GM12873 (cell line): ENCODE measurements at regions not wholly inside any gene's neighbourhood (a gene's known extent, or its start where the extent isn't known, plus 50 kb on each side); places are given as distances from the start of the nearest gene placed in this dataset.

Experiments
- TF ChIP-seq, protein P1 (sequence below): IDR thresholded peaks from 2 replicates; pipeline ENCODE4 v1.5.1; 2012; ENCODE audit warnings: low read depth, mild to moderate bottlenecking, moderate library complexity, low read length, control low read depth; ENCODE audit not compliant: insufficient read depth; ENCODE audit errors: missing control alignments

DNA sequence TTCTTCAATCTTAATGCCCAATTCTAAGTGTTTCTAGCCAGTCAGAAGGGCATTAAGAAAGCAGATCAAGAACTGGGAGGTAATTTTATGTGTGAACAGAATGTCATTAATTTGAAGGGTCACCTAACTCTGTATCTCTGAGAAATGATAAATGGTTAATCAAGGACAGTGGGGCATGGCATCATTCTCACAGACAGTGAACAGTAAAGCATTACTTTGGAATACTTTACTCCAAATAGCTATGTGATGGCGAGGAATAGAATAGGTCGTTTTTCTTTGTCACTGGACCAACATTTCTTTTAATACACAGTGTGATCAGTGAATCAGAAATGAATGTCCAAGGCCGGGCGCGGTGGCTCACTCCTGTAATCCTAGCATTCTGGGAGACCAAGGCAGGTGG lies 166.1 kb upstream of the KRR1 start:
- TF ChIP-seq, protein P1, sequence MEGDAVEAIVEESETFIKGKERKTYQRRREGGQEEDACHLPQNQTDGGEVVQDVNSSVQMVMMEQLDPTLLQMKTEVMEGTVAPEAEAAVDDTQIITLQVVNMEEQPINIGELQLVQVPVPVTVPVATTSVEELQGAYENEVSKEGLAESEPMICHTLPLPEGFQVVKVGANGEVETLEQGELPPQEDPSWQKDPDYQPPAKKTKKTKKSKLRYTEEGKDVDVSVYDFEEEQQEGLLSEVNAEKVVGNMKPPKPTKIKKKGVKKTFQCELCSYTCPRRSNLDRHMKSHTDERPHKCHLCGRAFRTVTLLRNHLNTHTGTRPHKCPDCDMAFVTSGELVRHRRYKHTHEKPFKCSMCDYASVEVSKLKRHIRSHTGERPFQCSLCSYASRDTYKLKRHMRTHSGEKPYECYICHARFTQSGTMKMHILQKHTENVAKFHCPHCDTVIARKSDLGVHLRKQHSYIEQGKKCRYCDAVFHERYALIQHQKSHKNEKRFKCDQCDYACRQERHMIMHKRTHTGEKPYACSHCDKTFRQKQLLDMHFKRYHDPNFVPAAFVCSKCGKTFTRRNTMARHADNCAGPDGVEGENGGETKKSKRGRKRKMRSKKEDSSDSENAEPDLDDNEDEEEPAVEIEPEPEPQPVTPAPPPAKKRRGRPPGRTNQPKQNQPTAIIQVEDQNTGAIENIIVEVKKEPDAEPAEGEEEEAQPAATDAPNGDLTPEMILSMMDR = no peak

DNA sequence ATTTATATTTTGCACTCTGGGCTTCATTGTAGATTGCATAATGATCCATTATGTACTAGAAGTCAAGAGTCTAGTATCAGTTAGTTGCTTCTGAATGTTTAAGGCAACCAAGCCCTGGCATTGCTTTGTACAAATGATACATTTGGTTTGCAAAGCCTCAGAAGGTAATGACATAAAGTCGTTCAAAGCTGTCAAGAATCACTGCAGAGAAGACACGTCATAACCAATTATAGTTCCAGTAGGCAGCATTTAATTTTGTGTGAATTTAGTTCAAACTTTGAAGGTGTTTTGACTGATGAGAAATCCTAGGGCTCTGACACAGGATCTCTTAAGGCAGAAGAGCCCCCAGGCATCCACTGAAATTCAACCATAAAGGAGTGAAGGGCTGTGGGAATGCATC lies 163.0 kb upstream of the KRR1 start:
- TF ChIP-seq, protein P1 = no peak

GRCh38 chr12:75672200-75672599 lies 160.8 kb upstream of the KRR1 start:
- TF ChIP-seq, protein P1 = no peak

GRCh38 chr12:75670216-75670615 lies 158.8 kb upstream of the KRR1 start:
- TF ChIP-seq, protein P1 = no peak

GRCh38 chr12:75666939-75667334 lies 155.5 kb upstream of the KRR1 start:
- TF ChIP-seq, protein P1 = no peak

GRCh38 chr12:75666126-75666938 lies 154.9 kb upstream of the KRR1 start:
- TF ChIP-seq, protein P1 = no peak

DNA sequence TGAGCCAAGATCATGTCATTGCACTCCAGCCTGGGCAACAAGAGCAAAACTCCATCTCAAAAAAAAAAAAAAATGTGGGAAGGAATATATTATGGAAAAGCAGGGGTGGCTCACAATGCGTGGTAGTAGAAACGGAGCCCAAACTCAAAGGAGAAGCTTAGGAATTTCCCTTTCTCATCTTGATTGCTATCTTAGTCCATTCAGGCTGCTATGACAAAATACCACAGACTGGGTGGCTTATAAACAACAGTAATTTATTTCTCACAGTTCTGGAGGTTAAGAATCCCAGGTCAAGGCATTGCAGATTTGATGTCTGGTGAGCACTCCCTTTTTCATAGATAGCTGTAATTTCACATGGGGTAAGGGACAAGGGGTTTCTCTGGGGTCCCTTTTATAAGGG lies 153.8 kb upstream of the KRR1 start:
- TF ChIP-seq, protein P1 = no peak
